ENCODE measurements at regions not wholly inside any gene's neighbourhood (a gene's known extent, or its start where the extent isn't known, plus 50 kb on each side); places are given as distances from the start of the nearest gene placed in this dataset.

- TF ChIP-seq CTCF (IDR thresholded peaks at IDR 0.05; ENCODE audit: low read length) (no peak), EZH2phosphoT487 (IDR thresholded peaks at IDR 0.05; ENCODE audit: low read length) (no peak)
Observed at GRCh38 chr2:204176306-204176705, 239.7 kb downstream of the ICOS start.
